Hepatocyte (in vitro differentiated cells): ENCODE measurements at regions not wholly inside any gene's neighbourhood (a gene's known extent, or its start where the extent isn't known, plus 50 kb on each side); places are given as distances from the start of the nearest gene placed in this dataset.

Experiments
- CTCF ChIP-seq: fragments of 200-600 bp; sonication (generic); IDR thresholded peaks from 2 replicates; pipeline ENCODE4 v1.5.1; 2016; ENCODE audit warnings: antibody characterized with exemption, mild to moderate bottlenecking; ENCODE audit not compliant: poor library complexity
- EZH2 ChIP-seq: fragments of 200-600 bp; sonication (generic); IDR thresholded peaks from 2 replicates; pipeline ENCODE4 v1.6.1; 2016; ENCODE audit warnings: antibody characterized with exemption, mild to moderate bottlenecking, borderline replicate concordance
- EZH2phosphoT487 ChIP-seq: fragments of 200-600 bp; sonication (generic); IDR thresholded peaks from one replicate; pipeline ENCODE4 v1.6.1; 2018; ENCODE audit warnings: antibody characterized with exemption, mild to moderate bottlenecking, low read depth, moderate library complexity; ENCODE audit not compliant: unreplicated experiment, severe bottlenecking

GRCh38 chr15:39132954-39133600, 447.8 kb upstream of the THBS1 start:
- TF ChIP-seq EZH2phosphoT487 (no peak), CTCF (no peak), EZH2 (no peak)
